ENCODE measurements at regions not wholly inside any gene's neighbourhood (a gene's known extent, or its start where the extent isn't known, plus 50 kb on each side); places are given as distances from the start of the nearest gene placed in this dataset.
"Not testable (repeated sequence)": the region's sequence is repeated elsewhere in the genome, so short reads cannot be mapped to it uniquely, and the experiment has no call there.

DNA sequence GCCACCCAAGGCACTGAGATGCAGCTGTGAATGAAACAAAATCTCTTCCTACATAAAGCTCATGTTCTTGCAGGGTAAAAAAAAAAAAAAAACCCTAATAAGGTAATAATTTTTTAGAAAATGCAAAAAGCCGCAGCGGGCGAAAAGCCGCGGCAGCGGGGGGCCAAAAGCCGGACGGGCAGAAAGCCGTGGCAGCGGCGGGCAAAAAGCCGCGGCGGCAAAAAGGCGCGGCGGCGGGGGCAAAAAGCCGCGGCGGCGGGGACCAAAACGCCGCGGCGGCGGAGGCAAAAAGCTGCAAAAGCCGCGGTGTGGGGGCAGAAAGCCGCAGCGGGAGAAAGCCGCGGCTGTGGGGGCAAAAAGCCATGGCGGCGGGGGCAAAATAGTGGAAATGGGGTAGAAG is 198.9 kb downstream of the ZNF92 start:
- not testable (repeated sequence) for TF ChIP-seq CTCF (IDR thresholded peaks at IDR 0.05; ENCODE audit: control extremely low read depth in 1 of 3, insufficient read depth in 1 of 3, low read depth in 1 of 3, low read length in 3 of 3); EZH2 (IDR thresholded peaks at IDR 0.05; ENCODE audit: low read depth, low read length, severe bottlenecking)

Measured in H1 (cell line).